Thyroid gland (tissue), 4 donors: ENCODE measurements at regions not wholly inside any gene's neighbourhood (a gene's known extent, or its start where the extent isn't known, plus 50 kb on each side); places are given as distances from the start of the nearest gene placed in this dataset.

Experiments
- DNase-seq, 2 donors: peaks; one replicate each; pipeline ENCODE4 v3.0.0-alpha.2; 2019
- H3K27ac ChIP-seq, 3 donors: fragments of 200-600 bp; sonication (generic); 1 replicate in 2 of 3; 2 replicates in 1 of 3; pipeline ENCODE4 v1.5.1; 2016 to 2019; ENCODE audit warnings: mild to moderate bottlenecking in 1 of 3, moderate library complexity in 1 of 3
- H3K27me3 ChIP-seq: fragments of 200-600 bp; sonication (generic); one replicate; pipeline ENCODE4 v1.5.1; 2019
- H3K36me3 ChIP-seq, 2 donors: fragments of 200-600 bp; sonication (generic); one replicate each; pipeline ENCODE4 v1.5.1; 2016 to 2019
- H3K4me1 ChIP-seq, 2 donors: fragments of 200-600 bp; sonication (generic); one replicate each; pipeline ENCODE4 v1.5.1; 2017 to 2019
- H3K4me3 ChIP-seq, 3 donors: fragments of 200-600 bp; sonication (generic); replicated peaks in 1 of 3; 1 replicate in 2 of 3; 2 replicates in 1 of 3; pipeline ENCODE4 v1.5.1; 2016; ENCODE audit warnings: mild to moderate bottlenecking in 1 of 3
- H3K9me3 ChIP-seq: fragments of 200-600 bp; sonication (generic); one replicate; pipeline ENCODE4 v1.5.1; 2017
- CTCF ChIP-seq, 6 experiments: fragments of 200-600 bp in 3 of 6; fragments of 450-650 bp in 3 of 6; sonication (generic) in 3 of 6; IDR thresholded peaks; one replicate each; pipeline ENCODE4 v1.5.1; 2016 to 2019; ENCODE audit warnings: antibody characterized with exemption in 6 of 6, mild to moderate bottlenecking in 2 of 6, inconsistent platforms in 1 of 6, moderate library complexity in 1 of 6
- POLR2A ChIP-seq, 2 donors: fragments of 450-650 bp; IDR thresholded peaks; one replicate each; pipeline ENCODE4 v1.6.1; 2017; ENCODE audit warnings: antibody characterized with exemption in 2 of 2, mild to moderate bottlenecking in 2 of 2, moderate library complexity in 1 of 2
- WGBS, 2 donors: methylation state at CpG; one replicate each; pipeline ENCODE4 v1.1.5; 2017; 5-methylcytosine and 5-hydroxymethylcytosine counted together
- intact Hi-C: fragments of 100-400 bp; cut with DNase I; formaldehyde crosslinking; loops from one replicate; pipeline ENCODE4 v1.15.1; 2023

GRCh38 chr1:43056981-43057391 lies 98.3 kb upstream of the SLC2A1 start:
- TF ChIP-seq POLR2A (IDR thresholded peaks at IDR 0.05): no peak
- Histone ChIP-seq H3K27me3 (no peaks in the 10 kb centered on the region), H3K36me3 (no peaks in the 10 kb centered on the region), H3K4me3 (no peak overlapping the region), H3K4me1 (no peaks in the 10 kb centered on the region), H3K9me3 (no peaks in the 10 kb centered on the region), H3K27ac (no peak overlapping the region)
- 64 to 73% methylated on average over 4 of the region's 4 CpGs for WGBS, 2 donors
- DNase-seq: no peak
- intact Hi-C loops: no loop called here

GRCh38 chr1:43056460-43056859 lies 97.8 kb upstream of the SLC2A1 start:
- intact Hi-C loops: no loop called here
- H3K27ac ChIP-seq: no peak overlapping the region
- H3K9me3 ChIP-seq: no peaks in the 10 kb centered on the region
- TF ChIP-seq POLR2A (IDR thresholded peaks at IDR 0.05): no peak
- no peak for TF ChIP-seq CTCF (IDR thresholded peaks at IDR 0.05)
- no peak for DNase-seq
- H3K4me3 ChIP-seq: no peak overlapping the region
- H3K4me1 ChIP-seq: no peaks in the 10 kb centered on the region
- H3K27me3 ChIP-seq: no peaks in the 10 kb centered on the region
- no peaks in the 10 kb centered on the region for H3K36me3 ChIP-seq
- 64 to 65% methylated on average over 4 to 5 of the region's 5 CpGs for WGBS, 2 donors

- TF ChIP-seq CTCF (IDR thresholded peaks at IDR 0.05) (no peak), POLR2A (IDR thresholded peaks at IDR 0.05) (no peak)
- no peak overlapping the region for H3K4me3 ChIP-seq
- DNase-seq: no peak
- H3K27me3 ChIP-seq: no peaks in the 10 kb centered on the region
- no peak overlapping the region for H3K27ac ChIP-seq
- WGBS, 2 donors: 67 to 85% methylated on average over 2 of the region's 2 CpGs
- no peaks in the 10 kb centered on the region for H3K4me1 ChIP-seq
- no peaks in the 10 kb centered on the region for H3K36me3 ChIP-seq
- H3K9me3 ChIP-seq: no peaks in the 10 kb centered on the region
- intact Hi-C loops: no loop called here
Observed at GRCh38 chr1:43054961-43055360, 96.3 kb upstream of the SLC2A1 start.

- H3K36me3 ChIP-seq: no peaks in the 10 kb centered on the region
- no peaks in the 10 kb centered on the region for H3K27me3 ChIP-seq
- TF ChIP-seq CTCF (IDR thresholded peaks at IDR 0.05): no peak
- no peak for TF ChIP-seq POLR2A (IDR thresholded peaks at IDR 0.05)
- no peaks in the 10 kb centered on the region for H3K9me3 ChIP-seq
- 39 to 54% methylated on average over 2 of the region's 2 CpGs for WGBS, 2 donors
- H3K4me1 ChIP-seq: no peaks in the 10 kb centered on the region
- no peak overlapping the region for H3K4me3 ChIP-seq
- intact Hi-C loops: no loop called here
- no peak for DNase-seq
- H3K27ac ChIP-seq: no peak overlapping the region
Observed at GRCh38 chr1:43052786-43053439, 94.2 kb upstream of the SLC2A1 start.

- Histone ChIP-seq H3K27ac (no peak overlapping the region), H3K4me1 (no peaks in the 10 kb centered on the region), H3K4me3 (no peak overlapping the region), H3K9me3 (no peaks in the 10 kb centered on the region), H3K36me3 (no peaks in the 10 kb centered on the region), H3K27me3 (no peaks in the 10 kb centered on the region)
- DNase-seq: no peak
- WGBS, 2 donors: 95 to 97% methylated on average over 1 of the region's 1 CpG
- no peak for TF ChIP-seq CTCF (IDR thresholded peaks at IDR 0.05)
- TF ChIP-seq POLR2A (IDR thresholded peaks at IDR 0.05): no peak
- intact Hi-C loops: no loop called here
Observed at GRCh38 chr1:43052322-43052721, 93.7 kb upstream of the SLC2A1 start.
